GM12878 (cell line): ENCODE measurements at regions not wholly inside any gene's neighbourhood (a gene's known extent, or its start where the extent isn't known, plus 50 kb on each side); places are given as distances from the start of the nearest gene placed in this dataset.

Source experiments
- ATAC-seq: fragments of 200-7000 bp; cut with Tn5 transposase; 3 replicates; pipeline ENCODE4 v1.9.1; 2020; ENCODE audit warnings: mild to moderate bottlenecking, moderate library complexity
- BruUV-seq: library from RNA; stranded (reverse); fragments of 400-500 nt; replicated peaks from 2 replicates; lab custom pipeline; 2021; lab: Mats Ljungman, UMichigan
- CTCF ChIA-PET: fragments of 300-600 bp; sonication (Branson Sonifier 250); formaldehyde crosslinking; extraction: SDS; loops from one replicate; lab custom pipeline; 2021; ENCODE audit warnings: inconsistent platforms; lab: Yijun Ruan, JAX
- POLR2A ChIA-PET: fragments of 350-600 bp; formaldehyde crosslinking; extraction: SDS; loops from one replicate; lab custom pipeline; 2021; ENCODE audit warnings: inconsistent platforms; lab: Charles Lee
- RAD21 ChIA-PET: fragments of 300-600 bp; sonication (Branson Sonifier 250); formaldehyde crosslinking; loops from one replicate; lab custom pipeline; 2023; ENCODE audit warnings: antibody characterized with exemption; ENCODE audit not compliant: unreplicated experiment; lab: Charles Lee
- SMC1A ChIA-PET: fragments of 300-600 bp; sonication (Branson Sonifier 250); formaldehyde crosslinking; loops from one replicate; lab custom pipeline; 2023; ENCODE audit not compliant: unreplicated experiment, uncharacterized antibody; lab: Charles Lee
- DNase-seq: peaks from one replicate; pipeline ENCODE4 v3.0.0-alpha.2; 2011; ENCODE audit warnings: low read depth, low spot score
- FAIRE-seq: peaks from 3 replicates; lab custom pipeline; 2011; peaks lifted over from hg19 to GRCh38; lab: Jason Lieb, UNC
- H2AFZ ChIP-seq: 2 replicates; pipeline ENCODE4 v1.6.0; 2011; ENCODE audit warnings: low read depth, low read length, control low read depth; ENCODE audit not compliant: control insufficient read depth
- H3K27ac ChIP-seq: 2 replicates; pipeline ENCODE4 v1.5.1; 2011; ENCODE audit warnings: control low read depth; ENCODE audit not compliant: control insufficient read depth, insufficient read depth
- H3K27me3 ChIP-seq, 2 experiments: replicated peaks in 1 of 2; 2 replicates each; pipeline versions ENCODE4 v1.6.0 to v1.6.1; 2011; ENCODE audit warnings: low read length in 1 of 2; ENCODE audit not compliant: control insufficient read depth in 2 of 2, insufficient read depth in 2 of 2
- H3K36me3 ChIP-seq, 2 experiments: 2 replicates each; pipeline ENCODE4 v1.5.1; 2011; ENCODE audit warnings: low read length in 1 of 2; ENCODE audit not compliant: control insufficient read depth in 2 of 2, insufficient read depth in 2 of 2
- H3K4me1 ChIP-seq: 2 replicates; pipeline ENCODE4 v1.6.1; 2011; ENCODE audit warnings: mild to moderate bottlenecking, low read length, moderate library complexity, mixed read lengths; ENCODE audit not compliant: control insufficient read depth, insufficient read depth
- H3K4me2 ChIP-seq: 2 replicates; pipeline ENCODE4 v1.6.0; 2011; ENCODE audit warnings: control low read depth; ENCODE audit not compliant: control insufficient read depth, insufficient read depth
- H3K4me3 ChIP-seq: fragments of 200-600 bp; sonication (generic); 2 replicates; pipeline ENCODE4 v1.5.1; 2016
- H3K79me2 ChIP-seq: 2 replicates; pipeline ENCODE4 v1.6.0; 2011; ENCODE audit warnings: low read length; ENCODE audit not compliant: control insufficient read depth, insufficient read depth
- H3K9ac ChIP-seq: 2 replicates; pipeline ENCODE4 v1.8.0; 2011; ENCODE audit warnings: low read length, control low read depth, mixed read lengths; ENCODE audit not compliant: control insufficient read depth, insufficient read depth
- H3K9me3 ChIP-seq: replicated peaks from 3 replicates; pipeline ENCODE4 v1.5.1; 2011; ENCODE audit warnings: mild to moderate bottlenecking, low read length; ENCODE audit not compliant: control insufficient read depth, insufficient read depth
- H4K20me1 ChIP-seq: 2 replicates; pipeline ENCODE4 v1.6.0; 2011; ENCODE audit not compliant: control insufficient read depth, insufficient read depth
- CTCF ChIP-seq, 3 experiments: IDR thresholded peaks in 2 of 3; conservative IDR thresholded peaks in 1 of 3; 2 replicates each; pipeline ENCODE4 v1.5.1; 2011; ENCODE audit warnings: low read depth in 3 of 3, low read length in 3 of 3, mild to moderate bottlenecking in 3 of 3, control low read depth in 2 of 3, moderate library complexity in 2 of 3, inconsistent platforms in 1 of 3, mixed read lengths in 1 of 3; ENCODE audit not compliant: control insufficient read depth in 2 of 3, insufficient read depth in 1 of 3; ENCODE audit errors: extremely low read depth in 1 of 3
- RAD21 ChIP-seq: IDR thresholded peaks from 2 replicates; pipeline ENCODE4 v1.6.1; 2011; ENCODE audit warnings: mild to moderate bottlenecking, low read depth, low read length, moderate library complexity; ENCODE audit not compliant: insufficient read depth
- RBBP5 ChIP-seq: fragments of 200-600 bp; sonication (generic); conservative IDR thresholded peaks from 2 replicates; pipeline ENCODE4 v1.6.1; 2016
- SPI1 ChIP-seq: IDR thresholded peaks from 2 replicates; pipeline ENCODE4 v1.6.1; 2011; ENCODE audit warnings: low read depth, mild to moderate bottlenecking, low read length, moderate library complexity, borderline replicate concordance; ENCODE audit not compliant: insufficient read depth
- WGBS: methylation state at CpG from one replicate; pipeline ENCODE4 v1.1.6; 2016; ENCODE audit warnings: low lambda C conversion rate; ENCODE audit not compliant: insufficient replicate concordance, insufficient coverage; ENCODE audit errors: missing lambda C conversion rate; 5-methylcytosine and 5-hydroxymethylcytosine counted together
- in situ Hi-C: fragments of 300-500 bp; cut with MboI; formaldehyde crosslinking; loops from 9 replicates; pipeline ENCODE4 v1.14.3; 2018; ENCODE audit warnings: mixed read lengths
- intact Hi-C: fragments of 100-400 bp; cut with micrococcal nuclease; formaldehyde crosslinking; loops from one replicate; pipeline ENCODE4 v1.14.2; 2022; ENCODE audit not compliant: unreplicated experiment

DNA sequence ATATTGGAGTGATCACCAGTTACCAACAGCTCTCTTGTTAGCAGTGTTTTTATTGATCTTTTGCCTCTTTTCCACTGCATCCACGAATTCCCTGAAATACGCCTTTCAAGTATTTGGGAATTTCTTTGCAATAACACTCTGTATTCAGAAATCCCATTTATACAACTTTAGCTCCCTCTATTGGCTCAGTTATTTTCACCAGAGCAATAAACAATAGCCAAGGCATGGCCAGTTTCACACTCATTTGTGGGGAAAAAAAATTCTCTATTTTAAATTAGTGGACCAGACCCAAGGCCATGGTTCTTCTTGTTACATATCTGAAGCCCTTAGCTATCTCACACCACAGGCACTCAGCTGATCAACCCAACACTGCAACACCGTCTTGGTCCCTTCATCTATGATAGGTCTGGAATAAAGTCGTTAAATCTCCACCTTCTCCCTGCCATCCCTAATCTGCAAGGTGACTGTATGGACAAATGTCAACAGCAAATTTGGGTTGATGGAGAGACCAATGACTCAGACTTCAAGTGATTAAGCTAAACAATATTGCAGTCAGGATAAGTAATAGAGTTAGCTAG is 92.4 kb upstream of the TMEM260 start:
- no peaks in the 10 kb centered on the region for H3K27me3 ChIP-seq
- ChIA-PET SMC1A (interaction anchor here (1.6 to 2.0 kb wide), 2 partner anchors 11 to 13 kb away, joined by 7 read pairs; no protein-coding TSS in a partner anchor), CTCF (interaction anchor here (0.8 to 3.1 kb wide), 6 partner anchors 11 to 830 kb away, joined by 3 to 10 read pairs (median 4); no protein-coding TSS in a partner anchor), RAD21 (interaction anchor here (1.0 to 1.4 kb wide), 2 partner anchors 11 to 13 kb away, joined by 3 to 4 read pairs; no protein-coding TSS in a partner anchor), POLR2A (no interaction called here)
- no peaks in the 10 kb centered on the region for H4K20me1 ChIP-seq
- H3K79me2 ChIP-seq, result no peaks in the 10 kb centered on the region
- in situ Hi-C loops (no loop called here), intact Hi-C loops (no loop called here)
- H3K4me2 ChIP-seq, result no peak overlapping the region
- H3K9me3 ChIP-seq, result no peaks in the 10 kb centered on the region
- ATAC-seq, result no peak
- no TSS peak for BruUV-seq
- WGBS, result 14% methylated on average over 4 of the region's 4 CpGs
- no peak overlapping the region for H2AFZ ChIP-seq
- peak; percentile 34 for TF ChIP-seq RAD21
- TF ChIP-seq CTCF (IDR thresholded peaks at IDR 0.05 in 2 of 3, conservative IDR thresholded peaks at IDR 0.05 in 1 of 3; ENCODE audit: control insufficient read depth in 2 of 3, extremely low read depth in 1 of 3, insufficient read depth in 1 of 3, low read depth in 3 of 3, low read length in 3 of 3), result peak in 1 of 3 experiments; percentile 32; a peak in 2 of 6 replicates
- TF ChIP-seq SPI1, result no peak
- no peak for TF ChIP-seq RBBP5
- TF ChIP-seq, all 136 proteins: peak for 2
- no peak for DNase-seq
- no peak for FAIRE-seq
- Histone ChIP-seq H3K27ac (no peak overlapping the region), H3K36me3 (no peaks in the 10 kb centered on the region), H3K9ac (no peak overlapping the region), H3K4me3 (no peak overlapping the region), H3K4me1 (no peaks in the 10 kb centered on the region)
